ENCODE measurements at regions not wholly inside any gene's neighbourhood (a gene's known extent, or its start where the extent isn't known, plus 50 kb on each side); places are given as distances from the start of the nearest gene placed in this dataset.

GRCh38 chr3:135454890-135455289 lies 510.6 kb upstream of the PPP2R3A start:
- no peak for TF ChIP-seq CTCF (IDR thresholded peaks at IDR 0.05; ENCODE audit: extremely low read depth, low read depth, low read length)
- no peak overlapping the region for H2AFZ ChIP-seq (ENCODE audit: low read length)
- no peaks in the 10 kb centered on the region for H3K36me3 ChIP-seq (ENCODE audit: insufficient read depth, low read length)
- no peaks in the 10 kb centered on the region for H3K27me3 ChIP-seq (ENCODE audit: insufficient read depth, low read length)
- H4K20me1 ChIP-seq (ENCODE audit: insufficient read depth, low read length) = no peaks in the 10 kb centered on the region
- no peak overlapping the region for H3K27ac ChIP-seq (ENCODE audit: low read depth, low read length)
- no peak overlapping the region for H3K4me3 ChIP-seq (ENCODE audit: insufficient read depth, low read length)
- H3K4me1 ChIP-seq (ENCODE audit: insufficient read depth, low read length) = no peaks in the 10 kb centered on the region
- no peaks in the 10 kb centered on the region for H3K79me2 ChIP-seq (ENCODE audit: insufficient read depth, low read length)
- H3K9me3 ChIP-seq (ENCODE audit: low read depth, low read length) = no peaks in the 10 kb centered on the region
- no peak overlapping the region for H3K4me2 ChIP-seq (ENCODE audit: insufficient read depth, low read length)
- DNase-seq (ENCODE audit: insufficient read length, low spot score, missing footprints) = no peak

GRCh38 chr3:135456108-135456790 lies 509.3 kb upstream of the PPP2R3A start:
- no peaks in the 10 kb centered on the region for H3K9me3 ChIP-seq (ENCODE audit: low read depth, low read length)
- H2AFZ ChIP-seq (ENCODE audit: low read length) = no peak overlapping the region
- no peaks in the 10 kb centered on the region for H3K27me3 ChIP-seq (ENCODE audit: insufficient read depth, low read length)
- no peak overlapping the region for H3K27ac ChIP-seq (ENCODE audit: low read depth, low read length)
- no peaks in the 10 kb centered on the region for H3K79me2 ChIP-seq (ENCODE audit: insufficient read depth, low read length)
- H3K4me3 ChIP-seq (ENCODE audit: insufficient read depth, low read length) = no peak overlapping the region
- H3K4me2 ChIP-seq (ENCODE audit: insufficient read depth, low read length) = no peak overlapping the region
- no peak for TF ChIP-seq CTCF (IDR thresholded peaks at IDR 0.05; ENCODE audit: extremely low read depth, low read depth, low read length)
- H3K4me1 ChIP-seq (ENCODE audit: insufficient read depth, low read length) = no peaks in the 10 kb centered on the region
- no peaks in the 10 kb centered on the region for H3K36me3 ChIP-seq (ENCODE audit: insufficient read depth, low read length)
- no peaks in the 10 kb centered on the region for H4K20me1 ChIP-seq (ENCODE audit: insufficient read depth, low read length)
- DNase-seq (ENCODE audit: insufficient read length, low spot score, missing footprints) = no peak

- no peaks in the 10 kb centered on the region for H3K79me2 ChIP-seq (ENCODE audit: insufficient read depth, low read length)
- DNase-seq (ENCODE audit: insufficient read length, low spot score, missing footprints) = no peak
- H3K27ac ChIP-seq (ENCODE audit: low read depth, low read length) = no peak overlapping the region
- H3K4me3 ChIP-seq (ENCODE audit: insufficient read depth, low read length) = no peak overlapping the region
- no peak overlapping the region for H2AFZ ChIP-seq (ENCODE audit: low read length)
- H3K4me1 ChIP-seq (ENCODE audit: insufficient read depth, low read length) = no peaks in the 10 kb centered on the region
- H3K27me3 ChIP-seq (ENCODE audit: insufficient read depth, low read length) = no peaks in the 10 kb centered on the region
- TF ChIP-seq CTCF (IDR thresholded peaks at IDR 0.05; ENCODE audit: extremely low read depth, low read depth, low read length) = no peak
- no peak overlapping the region for H3K4me2 ChIP-seq (ENCODE audit: insufficient read depth, low read length)
- H3K36me3 ChIP-seq (ENCODE audit: insufficient read depth, low read length) = no peaks in the 10 kb centered on the region
- no peaks in the 10 kb centered on the region for H4K20me1 ChIP-seq (ENCODE audit: insufficient read depth, low read length)
- no peaks in the 10 kb centered on the region for H3K9me3 ChIP-seq (ENCODE audit: low read depth, low read length)
Observed at GRCh38 chr3:135458541-135459322, 506.8 kb upstream of the PPP2R3A start.

- TF ChIP-seq CTCF (IDR thresholded peaks at IDR 0.05; ENCODE audit: extremely low read depth, low read depth, low read length) = no peak
- Histone ChIP-seq H3K4me3 (ENCODE audit: insufficient read depth, low read length) (no peak overlapping the region), H2AFZ (ENCODE audit: low read length) (no peak overlapping the region)
Observed at GRCh38 chr3:135460273-135460672, 505.3 kb upstream of the PPP2R3A start.

More at GRCh38 chr3:135460273-135460672, 505.3 kb upstream of the PPP2R3A start:
- no peaks in the 10 kb centered on the region for H3K79me2 ChIP-seq (ENCODE audit: insufficient read depth, low read length)
- no peaks in the 10 kb centered on the region for H3K4me1 ChIP-seq (ENCODE audit: insufficient read depth, low read length)
- no peaks in the 10 kb centered on the region for H4K20me1 ChIP-seq (ENCODE audit: insufficient read depth, low read length)
- no peak for DNase-seq (ENCODE audit: insufficient read length, low spot score, missing footprints)
- H3K9me3 ChIP-seq (ENCODE audit: low read depth, low read length) = no peaks in the 10 kb centered on the region
- no peak overlapping the region for H3K4me2 ChIP-seq (ENCODE audit: insufficient read depth, low read length)
- no peaks in the 10 kb centered on the region for H3K36me3 ChIP-seq (ENCODE audit: insufficient read depth, low read length)
- no peak overlapping the region for H3K27ac ChIP-seq (ENCODE audit: low read depth, low read length)
- no peaks in the 10 kb centered on the region for H3K27me3 ChIP-seq (ENCODE audit: insufficient read depth, low read length)
